ENCODE measurements at regions not wholly inside any gene's neighbourhood (a gene's known extent, or its start where the extent isn't known, plus 50 kb on each side); places are given as distances from the start of the nearest gene placed in this dataset.

- Histone ChIP-seq H3K27me3 (no peaks in the 10 kb centered on the region), H3K36me3 (no peaks in the 10 kb centered on the region), H3K27ac (no peak overlapping the region), H3K4me3 (no peak overlapping the region), H3K4me1 (no peaks in the 10 kb centered on the region), H3K9me3 (peaks cover 0 to 20% (median 3%) of the 10 kb centered on the region in 4 donors)
- DNase-seq (ENCODE audit: low spot score in 2 of 2): no peak
- 73 to 75% methylated on average over 10 of the region's 10 CpGs for WGBS, 2 donors
- TF ChIP-seq EP300 (IDR thresholded peaks at IDR 0.05) (no peak), CTCF (IDR thresholded peaks at IDR 0.05) (no peak)
Observed at GRCh38 chr14:86574051-86574777, 1044.3 kb downstream of the FLRT2 start.

DNA sequence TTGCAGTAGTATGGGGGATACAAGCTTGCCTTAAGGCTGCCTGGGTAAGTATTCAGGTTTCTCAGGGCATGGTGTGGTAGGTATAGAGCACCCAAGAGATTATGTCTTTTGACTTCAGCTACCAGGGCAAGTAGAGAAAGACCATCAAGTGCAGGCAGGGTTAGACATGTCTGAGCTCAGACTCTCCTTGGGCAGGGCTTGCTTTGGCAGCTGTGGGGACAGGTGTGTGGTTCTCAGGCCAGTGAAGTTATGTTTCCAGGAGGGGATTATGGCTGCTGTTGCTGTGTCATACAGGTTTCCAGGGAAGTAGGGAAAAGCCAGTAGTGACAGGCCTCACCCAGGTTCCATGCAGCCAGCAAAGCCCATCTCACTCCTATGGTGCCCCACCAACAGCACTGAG, 1040.4 kb downstream of the FLRT2 start:
- Histone ChIP-seq H3K27me3 (no peaks in the 10 kb centered on the region), H3K4me1 (no peaks in the 10 kb centered on the region), H3K27ac (no peak overlapping the region), H3K36me3 (no peaks in the 10 kb centered on the region), H3K9me3 (peaks cover 0 to 28% (median 3%) of the 10 kb centered on the region in 4 donors), H3K4me3 (no peak overlapping the region)
- TF ChIP-seq EP300 (IDR thresholded peaks at IDR 0.05): no peak
- TF ChIP-seq POLR2A (IDR thresholded peaks at IDR 0.05): no peak
- no peak for TF ChIP-seq CTCF (IDR thresholded peaks at IDR 0.05)
- no peak for DNase-seq (ENCODE audit: low spot score in 2 of 2)

DNA sequence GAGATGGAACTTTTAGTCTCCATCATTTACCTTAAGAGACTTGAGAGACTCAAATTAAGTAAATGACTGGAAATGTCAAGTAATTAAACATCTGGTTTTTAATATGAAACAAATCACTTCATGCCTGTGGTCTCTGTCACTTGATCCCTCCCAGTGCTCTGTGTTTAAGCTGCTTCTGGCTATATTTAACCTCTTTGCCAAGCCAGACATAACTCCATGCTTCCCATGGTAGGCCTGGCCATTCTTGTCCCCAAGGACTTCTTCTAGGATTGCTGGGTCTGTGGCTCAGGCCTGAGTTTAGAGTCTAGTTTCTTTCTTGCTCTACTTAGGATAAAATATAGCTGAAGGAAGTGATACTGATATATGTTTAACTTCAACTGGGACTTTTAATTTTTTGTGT, 1013.6 kb downstream of the FLRT2 start:
- Histone ChIP-seq H3K4me1 (no peaks in the 10 kb centered on the region), H3K4me3 (no peak overlapping the region), H3K27me3 (no peaks in the 10 kb centered on the region), H3K27ac (no peak overlapping the region), H3K9me3 (no peaks in the 10 kb centered on the region), H3K36me3 (no peaks in the 10 kb centered on the region)
- no peak for DNase-seq (ENCODE audit: low spot score in 2 of 2)
- no peak for TF ChIP-seq POLR2A (IDR thresholded peaks at IDR 0.05)
- TF ChIP-seq EP300 (IDR thresholded peaks at IDR 0.05): no peak
- no peak for TF ChIP-seq CTCF (IDR thresholded peaks at IDR 0.05)

DNA sequence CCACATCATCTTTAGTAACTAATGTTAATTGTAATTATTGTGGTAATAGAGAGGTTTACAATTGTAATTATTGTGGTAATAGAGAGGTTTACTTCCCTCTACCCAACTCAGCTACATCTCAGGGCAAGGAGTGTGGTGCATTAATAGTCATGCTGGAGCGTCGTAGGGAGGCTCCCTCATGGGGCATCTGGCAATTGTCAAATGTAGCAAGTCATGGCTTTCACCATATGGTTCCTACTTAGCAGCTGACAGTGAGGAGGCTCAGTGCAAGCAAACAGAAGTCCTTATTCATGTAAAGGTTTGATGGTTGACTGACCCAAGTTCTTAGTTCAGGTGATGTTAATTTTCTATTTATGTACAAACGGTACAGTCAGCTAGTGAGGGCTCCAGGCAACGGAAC, 1012.0 kb downstream of the FLRT2 start:
- H3K27ac ChIP-seq: no peak overlapping the region
- DNase-seq (ENCODE audit: low spot score in 2 of 2): no peak
- TF ChIP-seq POLR2A (IDR thresholded peaks at IDR 0.05) (no peak), EP300 (IDR thresholded peaks at IDR 0.05) (no peak), CTCF (IDR thresholded peaks at IDR 0.05) (no peak)
- WGBS, 2 donors: 87 to 93% methylated on average over 4 of the region's 4 CpGs
- H3K4me1 ChIP-seq: no peaks in the 10 kb centered on the region
- no peaks in the 10 kb centered on the region for H3K27me3 ChIP-seq
- H3K9me3 ChIP-seq: no peaks in the 10 kb centered on the region
- H3K36me3 ChIP-seq: no peaks in the 10 kb centered on the region
- no peak overlapping the region for H3K4me3 ChIP-seq

DNA sequence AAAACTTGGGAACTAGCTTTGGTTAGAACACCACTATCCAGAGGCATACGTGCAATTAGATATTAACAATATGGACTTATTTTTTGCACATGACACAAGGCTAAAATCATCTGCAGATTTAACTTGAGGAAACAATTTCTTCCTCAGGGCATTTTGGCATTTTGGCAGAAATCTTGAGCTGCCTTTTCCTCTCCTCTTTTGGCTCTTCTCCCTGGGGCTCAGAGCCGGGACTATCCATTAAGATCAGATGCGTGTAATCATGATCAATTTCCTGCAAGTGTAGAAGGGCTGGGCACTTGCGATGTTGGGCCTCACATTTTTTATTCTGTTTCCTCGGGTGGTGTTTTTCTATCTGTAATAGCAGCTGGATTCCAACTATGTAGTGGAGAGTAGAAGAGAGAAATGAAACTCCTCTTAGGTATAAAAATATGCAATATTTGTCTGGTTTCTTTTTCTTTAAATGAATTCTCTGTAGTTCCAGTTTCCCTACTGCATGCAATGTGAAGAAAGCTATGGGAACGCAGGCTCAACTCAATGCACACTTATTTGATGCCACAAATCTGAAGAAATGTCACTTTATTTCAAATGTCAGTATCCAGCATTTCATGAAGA, 1010.8 kb downstream of the FLRT2 start:
- Histone ChIP-seq H3K27ac (no peak overlapping the region), H3K4me3 (no peak overlapping the region), H3K4me1 (no peaks in the 10 kb centered on the region), H3K9me3 (no peaks in the 10 kb centered on the region), H3K36me3 (no peaks in the 10 kb centered on the region), H3K27me3 (no peaks in the 10 kb centered on the region)
- no peak for TF ChIP-seq POLR2A (IDR thresholded peaks at IDR 0.05)
- no peak for TF ChIP-seq CTCF (IDR thresholded peaks at IDR 0.05)
- 47 to 58% methylated on average over 6 of the region's 6 CpGs for WGBS, 2 donors
- no peak for DNase-seq (ENCODE audit: low spot score in 2 of 2)
